Keratinocyte (primary cell): ENCODE measurements at regions not wholly inside any gene's neighbourhood (a gene's known extent, or its start where the extent isn't known, plus 50 kb on each side); places are given as distances from the start of the nearest gene placed in this dataset.

ENCODE experiments used
- CTCF ChIP-seq, 3 experiments: IDR thresholded peaks in 1 of 3; conservative IDR thresholded peaks in 1 of 3; optimal IDR thresholded peaks in 1 of 3; 2 replicates in 2 of 3; 3 replicates in 1 of 3; pipeline versions ENCODE3 to v1.5.1; 2011; ENCODE audit warnings: low read length in 3 of 3, mild to moderate bottlenecking in 3 of 3, moderate library complexity in 2 of 3, control low read depth in 1 of 3, inconsistent platforms in 1 of 3; ENCODE audit not compliant: insufficient read depth in 2 of 3; ENCODE audit errors: extremely low read depth in 1 of 3
- EZH2 ChIP-seq: IDR thresholded peaks from one replicate; pipeline ENCODE4 v1.6.1; 2012; ENCODE audit warnings: inconsistent platforms, mild to moderate bottlenecking, low read length, moderate library complexity

DNA sequence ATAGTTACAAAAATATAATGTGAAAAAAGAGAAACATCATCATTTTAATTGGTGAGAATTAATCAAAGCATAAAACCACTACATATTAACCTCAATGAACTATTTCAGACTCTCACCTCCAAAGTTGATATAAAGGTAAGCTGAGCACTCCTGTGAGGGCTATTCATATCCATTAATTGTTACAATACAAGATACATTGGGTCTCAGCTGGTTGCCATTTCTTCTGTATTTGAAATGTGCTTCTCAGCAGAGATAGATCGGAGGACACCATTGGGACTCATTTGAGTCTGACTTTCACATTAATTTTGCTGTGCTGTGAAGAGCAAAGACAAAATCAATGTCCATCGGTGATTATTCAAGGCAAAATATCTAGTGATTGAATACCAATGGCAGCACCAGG, 459.5 kb upstream of the GOT2 start:
- no peak for TF ChIP-seq CTCF (optimal IDR thresholded peaks at IDR 0.05 in 1 of 3, IDR thresholded peaks at IDR 0.05 in 1 of 3, conservative IDR thresholded peaks at IDR 0.05 in 1 of 3; ENCODE audit: extremely low read depth in 1 of 3, insufficient read depth in 2 of 3, low read length in 3 of 3)
- no peak for TF ChIP-seq EZH2
